22Rv1 (cell line): ENCODE measurements at regions not wholly inside any gene's neighbourhood (a gene's known extent, or its start where the extent isn't known, plus 50 kb on each side); places are given as distances from the start of the nearest gene placed in this dataset.
A peak's percentile ranks its signal among the peaks of the same experiment; 100 is the strongest.

Experiments
- H3K27ac ChIP-seq: fragments of 450-650 bp; 2 replicates; pipeline ENCODE4 v1.5.1; 2017
- ZFX ChIP-seq: fragments of 450-650 bp; IDR thresholded peaks from 2 replicates; pipeline ENCODE4 v1.6.1; 2017; ENCODE audit warnings: antibody characterized with exemption, borderline replicate concordance
- TF ChIP-seq, protein P1 (sequence below): fragments of 450-650 bp; IDR thresholded peaks from 2 replicates; pipeline ENCODE4 v1.5.1; 2017; ENCODE audit warnings: mild to moderate bottlenecking

DNA sequence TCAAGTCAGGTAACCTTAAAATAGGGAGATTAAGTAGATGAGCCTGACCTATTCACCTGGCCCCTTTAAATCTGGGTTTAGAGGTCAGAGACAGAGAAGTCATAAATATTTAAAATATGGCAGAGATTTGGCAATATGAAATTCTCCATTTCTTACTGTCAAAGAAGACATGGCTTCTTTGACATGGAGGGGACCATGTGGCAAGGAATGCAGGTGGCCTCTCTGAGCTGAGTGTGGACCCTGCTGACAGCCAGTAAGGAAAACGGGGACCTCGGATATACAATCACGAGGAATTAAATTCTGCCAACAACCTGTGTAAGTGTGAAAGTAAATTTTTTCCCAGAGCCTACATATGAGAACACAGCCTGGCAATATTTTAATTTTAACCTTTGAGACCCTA lies 427.5 kb upstream of the PROX1 start:
- no peak overlapping the region for H3K27ac ChIP-seq
- TF ChIP-seq, protein P1, sequence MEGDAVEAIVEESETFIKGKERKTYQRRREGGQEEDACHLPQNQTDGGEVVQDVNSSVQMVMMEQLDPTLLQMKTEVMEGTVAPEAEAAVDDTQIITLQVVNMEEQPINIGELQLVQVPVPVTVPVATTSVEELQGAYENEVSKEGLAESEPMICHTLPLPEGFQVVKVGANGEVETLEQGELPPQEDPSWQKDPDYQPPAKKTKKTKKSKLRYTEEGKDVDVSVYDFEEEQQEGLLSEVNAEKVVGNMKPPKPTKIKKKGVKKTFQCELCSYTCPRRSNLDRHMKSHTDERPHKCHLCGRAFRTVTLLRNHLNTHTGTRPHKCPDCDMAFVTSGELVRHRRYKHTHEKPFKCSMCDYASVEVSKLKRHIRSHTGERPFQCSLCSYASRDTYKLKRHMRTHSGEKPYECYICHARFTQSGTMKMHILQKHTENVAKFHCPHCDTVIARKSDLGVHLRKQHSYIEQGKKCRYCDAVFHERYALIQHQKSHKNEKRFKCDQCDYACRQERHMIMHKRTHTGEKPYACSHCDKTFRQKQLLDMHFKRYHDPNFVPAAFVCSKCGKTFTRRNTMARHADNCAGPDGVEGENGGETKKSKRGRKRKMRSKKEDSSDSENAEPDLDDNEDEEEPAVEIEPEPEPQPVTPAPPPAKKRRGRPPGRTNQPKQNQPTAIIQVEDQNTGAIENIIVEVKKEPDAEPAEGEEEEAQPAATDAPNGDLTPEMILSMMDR: no peak
- no peak for TF ChIP-seq ZFX

DNA sequence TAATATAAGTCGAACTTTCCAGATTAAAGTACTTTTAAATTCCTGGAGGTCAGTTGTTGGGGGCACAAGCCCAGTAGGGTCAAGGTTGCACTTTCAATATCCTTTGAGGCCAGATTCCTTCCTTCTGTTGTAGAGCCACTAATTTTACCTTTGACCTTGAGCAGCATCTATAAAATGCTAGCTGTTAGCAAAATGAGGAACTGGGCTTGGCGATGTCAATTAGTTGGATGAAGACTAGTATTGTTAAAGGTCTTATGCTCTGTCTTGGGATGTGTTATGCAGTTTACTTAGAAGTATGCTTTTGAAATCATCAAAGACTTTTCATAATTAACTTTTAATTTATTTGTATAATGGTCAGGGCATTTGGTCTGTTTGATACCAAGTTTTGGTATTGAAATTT lies 425.9 kb upstream of the PROX1 start:
- H3K27ac ChIP-seq: no peak overlapping the region
- TF ChIP-seq, protein P1: no peak
- TF ChIP-seq ZFX: no peak

DNA sequence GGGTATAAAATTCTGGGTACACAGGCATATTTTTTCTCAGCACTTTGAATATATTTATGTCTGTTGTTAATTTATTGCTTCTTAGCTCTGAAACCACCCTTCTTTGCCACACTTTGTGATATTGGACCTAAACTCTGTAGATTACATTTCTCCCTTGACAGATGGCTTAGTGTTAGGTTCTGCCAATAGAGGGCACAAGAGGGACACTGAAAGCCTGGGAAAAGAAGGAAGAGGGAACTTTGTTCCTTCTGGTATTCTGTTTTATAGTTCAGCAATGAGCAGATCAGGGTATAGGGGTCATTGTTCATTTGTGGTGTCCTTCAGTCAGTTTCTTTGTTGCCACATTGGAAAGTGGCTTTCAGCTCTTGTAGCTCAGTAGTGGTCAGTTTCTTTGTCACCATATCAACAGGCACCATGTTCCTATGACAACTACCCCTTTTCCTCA lies 423.5 kb upstream of the PROX1 start:
- no peak for TF ChIP-seq ZFX
- TF ChIP-seq, protein P1: peak; percentile 71
- no peak overlapping the region for H3K27ac ChIP-seq

DNA sequence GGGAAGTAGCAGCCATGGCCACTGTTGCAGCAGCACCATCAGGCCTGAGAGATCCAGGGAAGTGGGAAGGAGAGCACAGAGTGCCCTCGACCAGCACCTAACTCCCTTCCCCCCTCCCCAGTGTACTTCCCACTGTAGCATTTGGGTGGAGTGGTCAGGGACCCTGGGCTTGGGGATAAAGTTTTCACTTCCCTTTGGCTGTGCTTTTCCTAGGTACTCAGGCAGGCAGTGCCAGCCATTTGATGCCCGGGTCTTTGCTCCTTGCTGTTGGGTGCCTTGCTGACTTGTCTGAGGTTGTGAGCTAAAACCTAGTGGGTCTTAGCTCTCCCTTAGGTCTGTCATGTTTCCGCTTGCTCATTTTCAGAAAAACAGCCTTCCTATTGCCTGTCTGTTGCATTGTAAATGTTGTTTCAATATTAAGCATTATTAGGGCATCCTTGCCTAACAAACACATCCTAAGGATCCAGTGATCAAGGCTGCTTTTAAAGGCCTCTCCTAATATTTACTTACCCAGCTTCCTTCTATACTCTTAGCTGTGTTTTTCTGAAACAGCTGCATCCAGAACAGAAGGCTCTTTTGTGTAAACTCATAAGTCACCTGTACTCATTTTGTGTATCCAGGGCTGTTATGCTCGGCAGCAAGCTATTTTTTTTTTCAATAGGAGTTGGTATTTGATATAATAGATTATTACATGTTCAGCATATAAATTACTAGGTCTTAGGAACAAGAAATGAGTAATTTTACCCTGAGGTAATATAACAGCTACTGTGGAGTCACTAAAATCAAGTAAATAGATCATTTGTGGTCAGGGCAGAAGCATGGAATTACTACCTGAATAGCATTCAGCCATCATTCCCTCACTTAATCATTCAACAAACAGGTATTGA lies 418.6 kb upstream of the PROX1 start:
- TF ChIP-seq, protein P1: no peak
- TF ChIP-seq ZFX: no peak
- no peak overlapping the region for H3K27ac ChIP-seq

DNA sequence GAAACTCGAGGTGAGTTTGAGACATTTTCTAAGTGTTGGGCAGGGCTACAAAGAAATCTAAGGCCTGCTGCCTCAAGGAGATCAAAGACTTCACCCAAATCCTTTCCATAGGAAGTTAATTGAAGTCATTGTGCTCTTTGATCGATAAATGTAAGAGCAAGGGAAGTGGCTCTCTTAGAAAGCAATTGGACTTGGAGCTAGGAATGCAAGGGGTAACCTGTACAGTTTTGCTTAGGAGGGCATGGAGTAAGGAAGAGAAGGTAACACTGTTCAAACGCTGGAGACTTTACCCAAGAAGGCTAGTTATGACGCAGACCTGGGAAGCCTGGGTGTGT lies 418.0 kb upstream of the PROX1 start:
- no peak overlapping the region for H3K27ac ChIP-seq
- no peak for TF ChIP-seq ZFX
- TF ChIP-seq, protein P1: no peak

DNA sequence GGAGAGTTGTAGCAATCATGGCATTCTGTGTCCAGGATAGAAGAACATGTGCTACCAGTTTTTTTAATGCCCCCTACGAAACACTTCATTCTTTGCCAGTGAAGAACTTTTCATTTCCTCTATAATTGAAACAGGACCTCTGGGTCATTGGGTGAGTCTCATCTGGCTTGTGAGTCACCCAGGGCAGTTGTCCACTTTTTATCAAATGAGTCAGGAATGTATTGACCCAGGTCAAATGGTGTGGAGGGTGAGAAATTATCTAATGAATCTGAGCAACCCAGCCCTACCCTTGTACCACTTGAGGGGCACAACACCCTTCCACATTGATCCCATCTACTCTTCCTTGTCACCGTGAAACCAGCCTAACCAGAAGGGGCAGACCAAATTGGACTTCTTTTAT lies 417.3 kb upstream of the PROX1 start:
- H3K27ac ChIP-seq: no peak overlapping the region
- TF ChIP-seq, protein P1: no peak
- no peak for TF ChIP-seq ZFX

DNA sequence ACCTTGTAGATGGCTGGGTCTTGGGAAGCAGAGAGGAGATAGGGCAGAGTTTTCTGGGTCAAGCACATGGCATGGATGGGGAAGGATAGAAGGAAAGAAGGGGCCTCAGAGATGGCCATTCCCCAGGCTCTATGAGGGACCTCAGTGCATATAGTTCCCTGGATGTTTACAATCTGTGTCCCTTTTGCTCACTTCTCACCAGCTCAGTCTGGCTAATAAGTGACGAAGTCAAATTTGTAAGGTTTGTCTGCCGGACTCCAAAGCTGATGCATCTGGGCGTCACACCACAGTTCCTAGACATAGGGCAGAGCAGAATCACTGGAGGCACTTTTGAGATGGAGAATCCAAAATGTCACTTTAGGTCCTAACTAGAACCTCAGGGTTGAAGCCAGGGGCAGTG lies 416.4 kb upstream of the PROX1 start:
- no peak overlapping the region for H3K27ac ChIP-seq
- no peak for TF ChIP-seq ZFX
- TF ChIP-seq, protein P1: no peak
